IgD-negative memory B cell (primary cell): ENCODE measurements at regions not wholly inside any gene's neighbourhood (a gene's known extent, or its start where the extent isn't known, plus 50 kb on each side); places are given as distances from the start of the nearest gene placed in this dataset.

ENCODE experiments used
- H3K27ac Mint-ChIP-seq, 3 donors: one replicate each; pipeline ENCODE4 v1.8.0; 2020 to 2022; ENCODE audit warnings: mild to moderate bottlenecking in 3 of 3, mixed read lengths in 3 of 3, moderate library complexity in 1 of 3
- H3K27me3 Mint-ChIP-seq: one replicate; pipeline ENCODE4 v1.8.0; 2021; ENCODE audit warnings: mixed read lengths
- H3K36me3 Mint-ChIP-seq: one replicate; pipeline ENCODE4 v1.8.0; 2020; ENCODE audit warnings: mild to moderate bottlenecking, mixed read lengths
- H3K4me1 Mint-ChIP-seq, 3 donors: one replicate each; pipeline ENCODE4 v1.8.0; 2020 to 2022; ENCODE audit warnings: mixed read lengths in 3 of 3, mild to moderate bottlenecking in 1 of 3
- H3K4me3 Mint-ChIP-seq, 4 donors: one replicate each; pipeline ENCODE4 v1.8.0; 2020 to 2022; ENCODE audit warnings: mild to moderate bottlenecking in 4 of 4, mixed read lengths in 4 of 4, moderate library complexity in 3 of 4
- H3K9me3 Mint-ChIP-seq, 3 donors: one replicate each; pipeline ENCODE4 v1.8.0; 2020 to 2021; ENCODE audit warnings: mixed read lengths in 3 of 3, mild to moderate bottlenecking in 1 of 3

- peaks cover 2% of the 10 kb centered on the region for H3K36me3 Mint-ChIP-seq
- H3K4me1 Mint-ChIP-seq, result peaks cover 0 to 3% (median 0%) of the 10 kb centered on the region in 3 donors
- H3K27me3 Mint-ChIP-seq, result peaks cover 17% of the 10 kb centered on the region
- H3K9me3 Mint-ChIP-seq, result no peaks in the 10 kb centered on the region
- no peak overlapping the region for H3K4me3 Mint-ChIP-seq
- no peak overlapping the region for H3K27ac Mint-ChIP-seq
These were observed 102.0 kb upstream of the CDH5 start for GRCh38 chr16:66264311-66265047.

GRCh38 chr16:66263973-66264310, 102.5 kb upstream of the CDH5 start:
- Mint-ChIP-seq H3K4me3 (no peak overlapping the region), H3K27me3 (peaks cover 17% of the 10 kb centered on the region), H3K4me1 (no peaks in the 10 kb centered on the region), H3K9me3 (no peaks in the 10 kb centered on the region), H3K36me3 (peaks cover 2% of the 10 kb centered on the region), H3K27ac (no peak overlapping the region)

- H3K4me3 Mint-ChIP-seq, result no peak overlapping the region
- H3K4me1 Mint-ChIP-seq, result no peaks in the 10 kb centered on the region
- peaks cover 2% of the 10 kb centered on the region for H3K36me3 Mint-ChIP-seq
- H3K27me3 Mint-ChIP-seq, result peaks cover 17% of the 10 kb centered on the region
- H3K27ac Mint-ChIP-seq, result no peak overlapping the region
- no peaks in the 10 kb centered on the region for H3K9me3 Mint-ChIP-seq
These were observed 103.1 kb upstream of the CDH5 start for GRCh38 chr16:66263168-66263972.

GRCh38 chr16:66262253-66263167, 104.0 kb upstream of the CDH5 start:
- Mint-ChIP-seq H3K9me3 (no peaks in the 10 kb centered on the region), H3K4me1 (no peaks in the 10 kb centered on the region), H3K4me3 (no peak overlapping the region), H3K27ac (no peak overlapping the region), H3K36me3 (peaks cover 2% of the 10 kb centered on the region), H3K27me3 (peaks cover 11% of the 10 kb centered on the region)

GRCh38 chr16:66261826-66262225, 104.7 kb upstream of the CDH5 start:
- Mint-ChIP-seq H3K27me3 (peaks cover 13% of the 10 kb centered on the region), H3K36me3 (peaks cover 2% of the 10 kb centered on the region), H3K27ac (no peak overlapping the region), H3K4me3 (no peak overlapping the region), H3K4me1 (no peaks in the 10 kb centered on the region), H3K9me3 (no peaks in the 10 kb centered on the region)

GRCh38 chr16:66260522-66261254, 105.8 kb upstream of the CDH5 start:
- Mint-ChIP-seq H3K36me3 (peaks cover 2% of the 10 kb centered on the region), H3K4me1 (no peaks in the 10 kb centered on the region), H3K27ac (no peak overlapping the region), H3K4me3 (no peak overlapping the region), H3K9me3 (peaks cover 0 to 2% (median 0%) of the 10 kb centered on the region in 3 donors), H3K27me3 (peaks cover 7% of the 10 kb centered on the region)

- Mint-ChIP-seq H3K4me3 (no peak overlapping the region), H3K4me1 (no peaks in the 10 kb centered on the region), H3K27me3 (peaks cover 6% of the 10 kb centered on the region), H3K27ac (no peak overlapping the region), H3K9me3 (peaks cover 0 to 4% (median 0%) of the 10 kb centered on the region in 3 donors), H3K36me3 (peaks cover 2% of the 10 kb centered on the region)
These were observed 107.3 kb upstream of the CDH5 start for GRCh38 chr16:66258916-66259845.

- Mint-ChIP-seq H3K9me3 (peaks cover 0 to 4% (median 0%) of the 10 kb centered on the region in 3 donors), H3K27ac (no peak overlapping the region), H3K4me1 (no peaks in the 10 kb centered on the region), H3K4me3 (no peak overlapping the region), H3K36me3 (peaks cover 2% of the 10 kb centered on the region), H3K27me3 (peaks cover 7% of the 10 kb centered on the region)
These were observed 109.6 kb upstream of the CDH5 start for GRCh38 chr16:66256919-66257318.

GRCh38 chr16:66255647-66256046, 110.8 kb upstream of the CDH5 start:
- no peak overlapping the region for H3K4me3 Mint-ChIP-seq
- no peaks in the 10 kb centered on the region for H3K4me1 Mint-ChIP-seq
- H3K9me3 Mint-ChIP-seq, result peaks cover 0 to 4% (median 0%) of the 10 kb centered on the region in 3 donors
- no peak overlapping the region for H3K27ac Mint-ChIP-seq
- peaks cover 2% of the 10 kb centered on the region for H3K36me3 Mint-ChIP-seq
- peaks cover 12% of the 10 kb centered on the region for H3K27me3 Mint-ChIP-seq

- Mint-ChIP-seq H3K36me3 (no peaks in the 10 kb centered on the region), H3K27ac (no peak overlapping the region), H3K4me1 (no peaks in the 10 kb centered on the region), H3K27me3 (peaks cover 13% of the 10 kb centered on the region), H3K4me3 (no peak overlapping the region), H3K9me3 (peaks cover 0 to 4% (median 0%) of the 10 kb centered on the region in 3 donors)
These were observed 111.7 kb upstream of the CDH5 start for GRCh38 chr16:66254751-66255150.

GRCh38 chr16:66254106-66254505, 112.4 kb upstream of the CDH5 start:
- no peaks in the 10 kb centered on the region for H3K36me3 Mint-ChIP-seq
- H3K4me1 Mint-ChIP-seq, result no peaks in the 10 kb centered on the region
- peaks cover 14% of the 10 kb centered on the region for H3K27me3 Mint-ChIP-seq
- no peak overlapping the region for H3K27ac Mint-ChIP-seq
- H3K9me3 Mint-ChIP-seq, result peaks cover 0 to 4% (median 0%) of the 10 kb centered on the region in 3 donors
- no peak overlapping the region for H3K4me3 Mint-ChIP-seq

- peaks cover 0 to 4% (median 0%) of the 10 kb centered on the region in 3 donors for H3K9me3 Mint-ChIP-seq
- peaks cover 11% of the 10 kb centered on the region for H3K27me3 Mint-ChIP-seq
- H3K36me3 Mint-ChIP-seq, result no peaks in the 10 kb centered on the region
- H3K4me1 Mint-ChIP-seq, result no peaks in the 10 kb centered on the region
- no peak overlapping the region for H3K27ac Mint-ChIP-seq
- H3K4me3 Mint-ChIP-seq, result no peak overlapping the region
These were observed 114.9 kb upstream of the CDH5 start for GRCh38 chr16:66251476-66252160.
